ENCODE measurements at regions not wholly inside any gene's neighbourhood (a gene's known extent, or its start where the extent isn't known, plus 50 kb on each side); places are given as distances from the start of the nearest gene placed in this dataset.

GRCh38 chr20:21033817-21034216 is 72.3 kb downstream of the LINC00237 start:
- DNase-seq (ENCODE audit: low read depth), result no peak

DNA sequence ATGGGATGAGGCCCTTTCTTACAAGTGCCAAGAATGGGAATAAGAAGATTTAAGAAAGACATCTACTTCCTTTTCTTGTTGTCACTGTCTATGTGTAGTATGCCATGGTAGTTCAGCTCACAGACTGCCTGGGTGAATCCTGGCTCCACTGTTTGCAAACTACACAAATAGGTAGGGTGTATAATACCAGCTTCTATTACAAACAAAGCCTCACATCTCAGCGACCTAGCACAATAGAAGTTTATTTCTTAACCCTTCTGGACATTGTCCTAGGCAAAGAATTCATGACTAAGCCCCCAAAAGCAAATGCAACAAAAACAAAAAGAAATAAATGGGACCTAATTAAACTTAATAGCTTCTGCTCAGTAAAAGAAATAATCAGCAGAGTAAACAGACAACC is 74.5 kb downstream of the LINC00237 start:
- DNase-seq (ENCODE audit: low read depth), result no peak

- no peak for DNase-seq (ENCODE audit: low read depth)
These were observed 76.8 kb downstream of the LINC00237 start for GRCh38 chr20:21029341-21029740.

DNA sequence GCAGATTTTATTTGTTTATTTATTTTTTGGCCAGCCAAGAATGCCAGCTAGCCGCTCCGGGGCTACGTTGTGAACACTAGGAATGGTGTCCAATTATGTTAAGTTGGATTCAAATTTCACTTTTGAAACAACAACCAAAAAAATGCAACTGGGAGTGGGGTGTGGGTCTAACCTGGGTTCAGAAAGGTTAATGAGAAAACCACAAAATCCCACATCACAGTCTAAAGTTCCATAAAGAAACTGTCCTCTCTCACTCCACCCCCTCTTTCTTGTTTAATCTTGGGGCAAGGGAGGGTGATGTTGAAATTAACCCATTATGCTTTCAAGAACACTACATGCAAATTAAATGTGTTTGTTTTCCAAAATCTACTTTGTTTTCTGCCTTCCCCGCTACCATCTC is 77.2 kb downstream of the LINC00237 start:
- no peak for DNase-seq (ENCODE audit: low read depth)

DNA sequence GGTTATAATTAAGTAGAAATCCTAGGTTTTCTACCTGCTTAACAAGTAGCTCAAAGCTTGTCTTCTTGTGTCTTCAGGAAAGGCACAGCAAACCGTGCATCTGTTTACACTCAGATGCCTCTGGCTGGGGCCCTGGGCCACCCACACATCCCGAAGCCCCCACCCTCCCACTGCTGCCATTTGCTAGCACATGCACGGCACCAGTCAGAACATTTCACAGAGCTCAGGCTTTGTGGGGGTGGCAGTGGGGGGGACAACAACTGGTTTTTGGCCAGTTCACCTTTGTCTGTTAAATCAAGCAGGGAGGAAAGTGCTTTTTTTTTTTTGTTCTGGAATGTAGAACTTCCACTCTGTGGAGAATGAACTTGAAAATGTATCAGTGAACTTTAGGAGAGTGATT is 77.7 kb downstream of the LINC00237 start:
- DNase-seq (ENCODE audit: low read depth), result no peak

- DNase-seq (ENCODE audit: low read depth), result no peak
These were observed 78.6 kb downstream of the LINC00237 start for GRCh38 chr20:21027569-21027968.

DNA sequence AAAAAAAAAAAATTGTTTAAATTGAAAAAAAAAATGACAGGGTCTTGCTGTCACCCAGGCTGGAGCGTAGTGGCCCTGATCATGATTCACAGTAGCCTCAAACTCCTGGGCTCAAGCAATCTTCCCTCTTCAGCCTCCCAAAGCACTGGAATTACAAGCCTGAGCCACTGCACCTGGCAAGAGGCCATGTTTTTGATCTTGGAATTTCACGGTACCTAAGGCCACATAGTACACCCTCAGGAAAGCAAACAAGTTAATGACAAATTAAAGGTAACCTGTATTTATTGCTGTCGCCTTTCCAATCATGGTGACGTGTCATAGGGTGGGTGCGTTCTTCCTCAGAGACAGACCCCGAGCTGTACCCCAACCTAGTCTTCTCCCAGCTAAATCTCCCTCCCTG is 79.2 kb downstream of the LINC00237 start:
- DNase-seq (ENCODE audit: low read depth), result no peak

- DNase-seq (ENCODE audit: low read depth), result no peak
These were observed 81.7 kb downstream of the LINC00237 start for GRCh38 chr20:21024420-21024819.

DNA sequence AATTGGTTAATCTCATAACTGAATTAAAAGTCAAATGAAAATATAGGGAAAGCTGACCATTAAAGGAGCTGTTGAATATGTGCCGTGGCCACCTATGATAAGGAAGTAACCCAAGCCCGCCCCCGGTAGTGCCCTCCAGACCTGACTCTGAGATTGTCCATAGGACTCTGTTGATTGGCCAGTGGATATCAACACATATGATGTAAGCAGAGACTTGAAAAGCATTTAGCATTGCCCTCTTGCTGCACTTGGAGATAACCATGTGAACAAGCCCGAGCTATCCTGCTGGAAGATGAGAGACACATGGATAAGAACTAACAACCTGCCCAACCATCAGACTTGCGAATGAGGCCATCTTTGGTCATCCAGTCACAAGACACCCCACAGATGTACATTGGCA is 83.2 kb downstream of the LINC00237 start:
- DNase-seq (ENCODE audit: low read depth), result no peak

GRCh38 chr20:21021472-21021790 is 84.7 kb downstream of the LINC00237 start:
- DNase-seq (ENCODE audit: low read depth), result no peak

DNA sequence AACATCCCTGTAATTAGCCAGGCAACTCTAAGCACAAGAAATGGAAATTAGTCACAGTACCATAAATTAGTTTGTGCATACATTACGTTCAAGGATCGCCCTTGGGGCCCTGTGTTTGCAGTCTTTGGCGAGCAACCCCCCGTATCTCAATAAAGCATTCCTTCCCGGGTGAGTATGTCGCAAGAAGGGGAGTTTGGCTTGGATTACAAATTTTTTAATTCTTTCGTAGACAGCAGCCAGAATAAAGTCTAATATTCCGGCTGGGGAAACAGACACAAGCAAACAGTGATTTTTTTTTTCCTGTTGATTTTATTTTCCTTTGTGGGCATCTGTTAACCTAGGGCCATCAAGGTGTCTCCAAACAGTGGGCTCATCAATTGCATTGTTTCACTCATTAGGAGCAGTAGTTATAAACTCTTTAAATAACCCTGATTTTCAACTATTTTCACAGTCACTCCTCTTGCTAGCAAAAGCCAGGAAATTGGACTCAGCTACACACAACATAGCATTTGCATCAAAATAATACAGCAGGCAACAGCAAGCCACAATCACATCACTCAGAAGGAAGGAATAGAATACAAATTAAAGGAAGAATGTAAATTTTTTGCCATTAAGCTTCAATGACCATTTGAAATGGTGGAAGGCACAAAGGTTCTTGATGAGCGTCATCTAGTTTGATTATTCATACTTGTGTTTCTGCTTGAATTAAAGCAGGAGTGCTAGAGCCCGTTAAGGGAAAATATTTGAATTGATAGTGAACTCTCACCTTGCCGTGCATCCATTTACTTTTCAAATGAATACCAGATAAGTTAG is 85.3 kb downstream of the LINC00237 start:
- no peak for DNase-seq (ENCODE audit: low read depth)

DNA sequence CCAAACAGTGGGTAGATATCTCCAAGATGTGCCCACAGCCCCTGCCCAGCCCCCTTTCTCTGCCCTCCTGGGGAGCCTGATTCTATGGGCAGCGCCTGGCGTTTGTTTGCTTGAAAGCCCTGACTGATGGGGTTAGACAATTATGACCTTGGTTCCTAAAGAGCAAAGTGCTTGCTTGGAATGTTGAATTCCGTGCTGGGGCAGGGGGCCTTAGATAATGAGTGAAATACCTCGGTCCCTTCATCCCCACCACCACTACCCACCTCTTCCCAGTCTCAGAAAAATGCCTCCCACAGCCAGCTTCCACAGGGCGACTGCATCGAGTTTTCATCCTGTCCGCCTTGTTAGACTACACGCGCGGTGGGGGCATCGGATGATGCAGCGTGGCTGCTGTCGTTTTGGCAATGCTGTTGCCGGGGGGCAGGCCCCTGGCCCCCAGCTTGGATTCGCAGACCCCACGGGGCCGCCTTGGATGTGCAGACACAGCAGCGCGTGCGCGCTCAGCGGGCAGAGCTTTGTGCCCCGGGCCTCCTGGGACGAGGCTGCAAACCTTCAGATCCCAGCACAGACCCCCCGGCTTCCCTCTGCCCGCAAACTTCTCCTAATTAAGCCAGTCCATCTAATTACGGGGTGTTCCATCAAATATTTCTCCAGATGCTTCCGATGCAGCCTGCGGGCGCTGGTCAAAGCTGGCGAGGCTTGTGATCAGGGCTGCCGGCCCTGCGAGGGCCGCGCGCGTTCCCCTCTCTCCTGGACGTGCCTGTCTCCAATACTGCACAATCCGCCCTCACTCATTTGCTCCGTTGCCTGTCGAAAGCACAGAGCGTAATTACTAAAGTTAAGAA is 86.1 kb downstream of the LINC00237 start:
- no peak for DNase-seq (ENCODE audit: low read depth)

DNA sequence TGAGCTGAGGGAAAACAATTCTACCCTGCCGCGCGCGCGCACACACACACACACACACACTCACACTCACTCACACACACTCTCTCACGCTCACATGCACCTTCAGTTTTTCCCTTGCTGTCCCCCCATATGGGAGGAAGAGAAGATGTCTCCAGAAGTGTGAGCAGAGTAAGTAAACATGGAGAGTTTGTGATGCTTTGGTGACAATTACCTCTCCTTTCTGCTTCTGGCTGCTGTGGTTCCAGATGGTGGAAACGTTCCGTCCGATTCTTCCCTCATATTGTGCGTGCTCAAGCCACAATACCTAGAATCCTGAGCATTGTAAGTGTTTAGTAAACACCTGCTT is 86.7 kb downstream of the LINC00237 start:
- no peak for DNase-seq (ENCODE audit: low read depth)

- DNase-seq (ENCODE audit: low read depth), result no peak
These were observed 87.6 kb downstream of the LINC00237 start for GRCh38 chr20:21018576-21018975.

- DNase-seq (ENCODE audit: low read depth), result no peak
These were observed 88.6 kb downstream of the LINC00237 start for GRCh38 chr20:21017528-21018085.

- DNase-seq (ENCODE audit: low read depth), result no peak
These were observed 89.4 kb downstream of the LINC00237 start for GRCh38 chr20:21016751-21017150.

DNA sequence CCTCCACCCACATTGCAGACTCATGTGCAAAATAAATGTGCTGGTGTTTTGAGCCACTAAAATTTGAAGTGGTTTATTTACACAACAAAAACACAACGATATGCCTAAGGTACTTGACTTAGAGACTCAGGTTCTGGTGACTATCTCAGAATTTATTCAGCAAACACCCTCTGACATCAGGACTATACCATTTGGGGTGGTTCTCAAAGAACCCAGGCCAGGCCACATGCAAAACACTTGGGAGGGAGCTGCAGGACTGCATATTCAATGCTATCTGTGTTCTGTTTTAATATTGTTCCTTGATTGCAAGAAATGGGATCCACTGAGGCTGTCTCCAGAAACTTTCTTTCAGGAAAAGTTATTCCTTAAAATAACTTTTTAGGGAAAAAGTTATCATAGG is 91.6 kb downstream of the LINC00237 start:
- no peak for DNase-seq (ENCODE audit: low read depth)

- no peak for DNase-seq (ENCODE audit: low read depth)
These were observed 97.2 kb downstream of the LINC00237 start for GRCh38 chr20:21008951-21009350.

- DNase-seq (ENCODE audit: low read depth), result no peak
These were observed 99.5 kb downstream of the LINC00237 start for GRCh38 chr20:21006611-21007010.

DNA sequence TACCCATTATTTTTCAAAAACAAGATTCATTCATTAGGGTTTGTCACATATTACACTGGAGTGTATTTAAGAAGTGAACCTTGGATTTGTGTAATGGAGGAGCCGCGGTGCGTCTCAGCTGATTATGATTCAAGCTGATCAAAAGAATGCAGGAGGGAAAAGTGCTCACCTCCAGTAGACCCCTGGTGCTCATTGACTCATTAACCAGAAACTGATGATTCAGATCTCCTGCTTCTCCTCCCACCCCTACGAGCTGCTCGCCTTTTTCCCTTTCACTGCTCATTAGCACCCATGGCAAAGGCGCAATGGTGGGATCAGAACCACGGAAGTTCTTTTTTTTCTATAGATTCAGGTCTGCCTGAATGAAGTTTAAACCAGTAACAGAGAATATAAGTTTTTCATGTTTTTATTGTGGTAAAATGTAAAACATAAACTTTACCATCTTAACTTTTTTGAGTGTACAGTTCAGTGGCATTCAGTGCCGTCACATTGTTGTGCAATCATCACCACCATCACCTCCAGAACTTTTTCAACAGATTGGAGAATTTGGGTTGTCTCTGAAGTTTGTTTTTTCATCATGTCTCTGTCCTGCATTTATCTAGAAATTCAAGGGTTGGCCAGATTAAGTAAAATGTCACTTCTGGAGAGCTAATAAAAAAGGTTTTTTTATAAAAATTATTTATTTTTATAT is 101.6 kb downstream of the LINC00237 start:
- no peak for DNase-seq (ENCODE audit: low read depth)

DNA sequence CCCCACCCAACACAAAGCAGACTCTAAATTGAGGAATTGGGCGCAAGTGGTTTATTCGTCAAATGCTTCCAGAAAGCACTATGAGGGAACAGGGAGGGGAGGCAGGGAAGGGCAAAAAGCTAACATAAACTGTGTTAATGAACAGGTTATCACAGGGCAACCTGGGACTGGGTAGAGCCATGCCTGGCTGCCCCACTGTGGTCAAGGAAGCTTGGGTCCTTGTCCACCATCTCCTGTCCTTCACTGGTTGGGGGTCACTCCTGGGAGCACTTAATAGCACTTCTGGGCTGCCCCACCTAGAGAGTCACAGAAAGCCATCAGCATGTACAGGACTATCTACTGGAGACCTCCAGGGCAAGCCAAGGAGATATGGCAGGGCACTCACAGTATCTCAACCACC is 102.3 kb downstream of the LINC00237 start:
- no peak for DNase-seq (ENCODE audit: low read depth)

- no peak for DNase-seq (ENCODE audit: low read depth)
These were observed 103.7 kb downstream of the LINC00237 start for GRCh38 chr20:21002486-21002885.

- DNase-seq (ENCODE audit: low read depth), result no peak
These were observed 112.8 kb downstream of the LINC00237 start for GRCh38 chr20:20993372-20993771.

Measured in activated T-helper 9 cell treated with anti-CD3 and anti-CD28 coated beads, Interleukin-2, amount 50 U/mL, for 16 hours (primary cell).